ENCODE measurements at regions not wholly inside any gene's neighbourhood (a gene's known extent, or its start where the extent isn't known, plus 50 kb on each side); places are given as distances from the start of the nearest gene placed in this dataset.

GRCh38 chr12:45125997-45126396 lies 75.1 kb upstream of the DBX2 start:
- no peak for TF ChIP-seq CTCF (IDR thresholded peaks at IDR 0.05)
- TF ChIP-seq POLR2AphosphoS5 (IDR thresholded peaks at IDR 0.05), result no peak
- no peak for TF ChIP-seq EP300 (IDR thresholded peaks at IDR 0.05)
